ENCODE measurements at regions not wholly inside any gene's neighbourhood (a gene's known extent, or its start where the extent isn't known, plus 50 kb on each side); places are given as distances from the start of the nearest gene placed in this dataset.

- no peak for TF ChIP-seq CTCF (IDR thresholded peaks at IDR 0.05)
- TF ChIP-seq POLR2AphosphoS5 (IDR thresholded peaks at IDR 0.05): no peak
- no peak for TF ChIP-seq POLR2A (IDR thresholded peaks at IDR 0.05)
Observed at GRCh38 chr6:11460837-11461661, 76.5 kb upstream of the TMEM170B start.

Data from stomach (tissue), 4 donors.